DOHH2 (cell line): ENCODE measurements at regions not wholly inside any gene's neighbourhood (a gene's known extent, or its start where the extent isn't known, plus 50 kb on each side); places are given as distances from the start of the nearest gene placed in this dataset.
"Not testable (repeated sequence)": the region's sequence is repeated elsewhere in the genome, so short reads cannot be mapped to it uniquely, and the experiment has no call there.

Experiments
- H3F3A ChIP-seq: fragments of 200-600 bp; sonication (generic), shearing (Covaris generic); 2 replicates; pipeline ENCODE4 v1.6.0; 2016; ENCODE audit warnings: antibody characterized with exemption, mild to moderate bottlenecking; ENCODE audit not compliant: control insufficient read depth, insufficient read depth
- H3K27ac ChIP-seq: fragments of 200-600 bp; sonication (generic); 2 replicates; pipeline ENCODE4 v1.5.1; 2014; ENCODE audit warnings: low read depth, mild to moderate bottlenecking, low read length, moderate library complexity
- H3K27me3 ChIP-seq: fragments of 200-600 bp; sonication (generic); 2 replicates; pipeline ENCODE4 v1.6.1; 2014; ENCODE audit warnings: mild to moderate bottlenecking, low read length, mixed read lengths; ENCODE audit not compliant: control insufficient read depth
- H3K36me3 ChIP-seq: fragments of 200-600 bp; sonication (generic); 2 replicates; pipeline ENCODE4 v1.6.1; 2014; ENCODE audit warnings: mild to moderate bottlenecking, low read length, moderate library complexity, mixed read lengths; ENCODE audit not compliant: control insufficient read depth
- H3K4me1 ChIP-seq: fragments of 200-600 bp; sonication (generic); 2 replicates; pipeline ENCODE4 v1.6.1; 2014; ENCODE audit warnings: mild to moderate bottlenecking, low read length, mixed read lengths; ENCODE audit not compliant: control insufficient read depth
- H3K4me2 ChIP-seq: fragments of 200-600 bp; sonication (generic); 2 replicates; pipeline ENCODE4 v1.6.0; 2014; ENCODE audit warnings: mild to moderate bottlenecking, low read length, moderate library complexity
- H3K4me3 ChIP-seq: fragments of 200-600 bp; sonication (generic); 2 replicates; pipeline ENCODE4 v1.5.1; 2014; ENCODE audit warnings: mild to moderate bottlenecking, low read length, mixed read lengths
- H3K79me2 ChIP-seq: fragments of 200-600 bp; sonication (generic); 2 replicates; pipeline ENCODE4 v1.6.1; 2014; ENCODE audit warnings: mild to moderate bottlenecking, low read length, mixed read lengths; ENCODE audit not compliant: control insufficient read depth
- H3K9me2 ChIP-seq: fragments of 200-600 bp; sonication (generic); replicated peaks from 2 replicates; pipeline ENCODE4 v1.6.1; 2014; ENCODE audit warnings: mild to moderate bottlenecking, low read length, mixed read lengths; ENCODE audit not compliant: control insufficient read depth
- H3K9me3 ChIP-seq: fragments of 200-600 bp; sonication (generic); 2 replicates; pipeline ENCODE4 v1.6.1; 2014; ENCODE audit warnings: antibody characterized with exemption, low read length, mixed read lengths; ENCODE audit not compliant: control insufficient read depth, insufficient read depth
- H4K20me1 ChIP-seq: fragments of 200-600 bp; sonication (generic); 2 replicates; pipeline ENCODE4 v1.6.0; 2014; ENCODE audit warnings: low read depth, mild to moderate bottlenecking, antibody characterized with exemption, low read length, moderate library complexity; ENCODE audit not compliant: control insufficient read depth, insufficient read depth
- CTCF ChIP-seq: fragments of 200-600 bp; sonication (generic); IDR thresholded peaks from one replicate; pipeline ENCODE4 v1.5.1; 2014; ENCODE audit warnings: antibody characterized with exemption, mild to moderate bottlenecking, low read depth, low read length; ENCODE audit not compliant: poor library complexity, severe bottlenecking
- EZH2phosphoT487 ChIP-seq: fragments of 200-600 bp; sonication (generic); IDR thresholded peaks from 2 replicates; pipeline ENCODE4 v1.6.1; 2017; ENCODE audit warnings: borderline replicate concordance, mild to moderate bottlenecking, antibody characterized with exemption, low read length, moderate library complexity, mixed read lengths

- peaks cover 6% of the 10 kb centered on the region; the same call in 1 of the 2 replicates for H3K9me3 ChIP-seq
- H3K4me2 ChIP-seq: no peak overlapping the region
- H3K36me3 ChIP-seq: no peaks in the 10 kb centered on the region
- no peaks in the 10 kb centered on the region for H3K9me2 ChIP-seq
- H3K4me1 ChIP-seq: no peaks in the 10 kb centered on the region
- H3K4me3 ChIP-seq: no peak overlapping the region
- no peaks in the 10 kb centered on the region for H3F3A ChIP-seq
- no peaks in the 10 kb centered on the region for H3K27me3 ChIP-seq
- no peaks in the 10 kb centered on the region for H4K20me1 ChIP-seq
- no peaks in the 10 kb centered on the region for H3K79me2 ChIP-seq
- TF ChIP-seq CTCF (no peak), EZH2phosphoT487 (no peak)
- no peak overlapping the region for H3K27ac ChIP-seq
Observed at GRCh38 chr11:134656861-134657540, 245.0 kb upstream of the B3GAT1 start.

- not testable (repeated sequence) for H3K36me3 ChIP-seq, H3K9me3 ChIP-seq, H3K9me2 ChIP-seq, H3K4me3 ChIP-seq, H3K4me1 ChIP-seq, H3K4me2 ChIP-seq, H3F3A ChIP-seq, H3K27me3 ChIP-seq, H3K27ac ChIP-seq, H4K20me1 ChIP-seq, H3K79me2 ChIP-seq
Observed at GRCh38 chr11:134656086-134656840, 244.2 kb upstream of the B3GAT1 start.

GRCh38 chr11:134655189-134655989, 243.3 kb upstream of the B3GAT1 start:
- Histone ChIP-seq H3K27me3 (no peaks in the 10 kb centered on the region), H3K36me3 (no peaks in the 10 kb centered on the region), H4K20me1 (no peaks in the 10 kb centered on the region), H3K27ac (no peak overlapping the region), H3K9me3 (no peaks in the 10 kb centered on the region), H3K79me2 (no peaks in the 10 kb centered on the region), H3K4me1 (no peaks in the 10 kb centered on the region), H3F3A (no peaks in the 10 kb centered on the region), H3K4me2 (no peak overlapping the region), H3K4me3 (no peak overlapping the region), H3K9me2 (no peaks in the 10 kb centered on the region)
- TF ChIP-seq EZH2phosphoT487: no peak
- no peak for TF ChIP-seq CTCF
